ENCODE measurements at regions not wholly inside any gene's neighbourhood (a gene's known extent, or its start where the extent isn't known, plus 50 kb on each side); places are given as distances from the start of the nearest gene placed in this dataset.

- no peak for DNase-seq
These were observed 106.6 kb upstream of the NCOR2 start for GRCh38 chr12:124673801-124674617.

GRCh38 chr12:124669271-124669721 is 101.9 kb upstream of the NCOR2 start:
- DNase-seq, result peak; percentile 51

GRCh38 chr12:124668602-124669001 is 101.2 kb upstream of the NCOR2 start:
- peak; percentile 32 for DNase-seq

- no peak for DNase-seq
These were observed 100.3 kb upstream of the NCOR2 start for GRCh38 chr12:124667506-124668326.

GRCh38 chr12:124666722-124667259 is 99.4 kb upstream of the NCOR2 start:
- DNase-seq, result no peak

GRCh38 chr12:124665511-124665910 is 98.1 kb upstream of the NCOR2 start:
- DNase-seq, result no peak

GRCh38 chr12:124664395-124665111 is 97.1 kb upstream of the NCOR2 start:
- no peak for DNase-seq

GRCh38 chr12:124663771-124664366 is 96.5 kb upstream of the NCOR2 start:
- DNase-seq, result no peak

- no peak for DNase-seq
These were observed 95.8 kb upstream of the NCOR2 start for GRCh38 chr12:124663206-124663605.

GRCh38 chr12:124661341-124661740 is 93.9 kb upstream of the NCOR2 start:
- no peak for DNase-seq

GRCh38 chr12:124660851-124661250 is 93.4 kb upstream of the NCOR2 start:
- no peak for DNase-seq

- DNase-seq, result no peak
These were observed 91.5 kb upstream of the NCOR2 start for GRCh38 chr12:124658806-124659402.

GRCh38 chr12:124658302-124658701 is 90.9 kb upstream of the NCOR2 start:
- no peak for DNase-seq

GRCh38 chr12:124656947-124657434 is 89.6 kb upstream of the NCOR2 start:
- DNase-seq, result no peak

- peak; percentile 61 for DNase-seq
These were observed 88.5 kb upstream of the NCOR2 start for GRCh38 chr12:124655698-124656516.

GRCh38 chr12:124655048-124655697 is 87.8 kb upstream of the NCOR2 start:
- DNase-seq, result no peak

- DNase-seq, result no peak
These were observed 87.2 kb upstream of the NCOR2 start for GRCh38 chr12:124654666-124655047.

- no peak for DNase-seq
These were observed 85.9 kb upstream of the NCOR2 start for GRCh38 chr12:124653169-124653931.

- DNase-seq, result no peak
These were observed 85.2 kb upstream of the NCOR2 start for GRCh38 chr12:124652661-124653060.
